GM21447 (cell line): ENCODE measurements at regions not wholly inside any gene's neighbourhood (a gene's known extent, or its start where the extent isn't known, plus 50 kb on each side); places are given as distances from the start of the nearest gene placed in this dataset.

ENCODE experiments used
- ATAC-seq: cut with Tn5 transposase; IDR thresholded peaks from one replicate; pipeline ENCODE4 v1.9.1; 2021; ENCODE audit not compliant: unreplicated experiment

GRCh38 chr15:47577000-47577399 is 140.3 kb upstream of the SEMA6D start:
- no peak for ATAC-seq

GRCh38 chr15:47577461-47577860 is 139.8 kb upstream of the SEMA6D start:
- no peak for ATAC-seq

DNA sequence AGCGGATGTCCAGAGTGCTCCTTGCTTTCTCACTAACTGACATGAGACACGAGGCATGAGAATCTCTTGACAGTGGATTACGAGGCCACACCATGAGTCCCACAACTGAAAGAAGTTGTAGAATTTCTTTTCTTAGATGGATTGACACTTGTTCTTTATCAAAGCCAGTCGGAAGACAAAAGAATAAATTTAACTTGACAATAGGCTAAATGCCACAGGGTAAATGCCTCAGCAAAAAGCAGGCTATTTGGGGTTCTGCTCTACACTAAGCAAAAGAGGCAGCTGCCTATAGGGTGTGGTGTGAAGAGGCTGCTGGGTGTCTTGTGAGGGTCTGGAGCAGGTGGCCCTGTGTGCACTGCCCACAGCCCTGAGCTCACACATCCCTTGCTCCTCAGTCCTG is 135.1 kb upstream of the SEMA6D start:
- ATAC-seq = no peak

- no peak for ATAC-seq
These were observed 133.0 kb upstream of the SEMA6D start for GRCh38 chr15:47584316-47584715.

- no peak for ATAC-seq
These were observed 130.6 kb upstream of the SEMA6D start for GRCh38 chr15:47586653-47587224.

- no peak for ATAC-seq
These were observed 129.1 kb upstream of the SEMA6D start for GRCh38 chr15:47587940-47588802.

- ATAC-seq = no peak
These were observed 128.3 kb upstream of the SEMA6D start for GRCh38 chr15:47588958-47589357.

GRCh38 chr15:47598996-47599395 is 118.3 kb upstream of the SEMA6D start:
- no peak for ATAC-seq

GRCh38 chr15:47599806-47600205 is 117.5 kb upstream of the SEMA6D start:
- no peak for ATAC-seq

- no peak for ATAC-seq
These were observed 115.2 kb upstream of the SEMA6D start for GRCh38 chr15:47602121-47602520.

DNA sequence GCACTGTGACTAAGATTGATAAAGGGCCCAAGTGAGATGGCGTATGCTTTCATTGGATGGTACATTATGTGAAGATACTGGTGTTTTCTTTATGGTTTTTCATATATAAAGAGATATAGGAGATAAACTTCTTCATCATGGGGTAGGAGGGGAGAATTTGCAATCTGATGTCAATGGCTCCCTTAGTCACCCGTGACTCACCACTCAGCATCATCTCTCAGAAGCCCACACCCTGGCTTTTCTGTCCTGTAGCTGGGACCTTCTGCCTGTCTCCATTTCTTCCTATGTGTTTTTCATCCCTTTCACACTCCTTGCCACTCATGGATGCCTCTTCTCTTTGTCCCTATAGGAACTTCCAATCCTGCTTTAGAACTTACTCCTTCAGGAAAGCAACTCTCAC is 114.3 kb upstream of the SEMA6D start:
- no peak for ATAC-seq

- no peak for ATAC-seq
These were observed 109.6 kb upstream of the SEMA6D start for GRCh38 chr15:47607695-47608094.

DNA sequence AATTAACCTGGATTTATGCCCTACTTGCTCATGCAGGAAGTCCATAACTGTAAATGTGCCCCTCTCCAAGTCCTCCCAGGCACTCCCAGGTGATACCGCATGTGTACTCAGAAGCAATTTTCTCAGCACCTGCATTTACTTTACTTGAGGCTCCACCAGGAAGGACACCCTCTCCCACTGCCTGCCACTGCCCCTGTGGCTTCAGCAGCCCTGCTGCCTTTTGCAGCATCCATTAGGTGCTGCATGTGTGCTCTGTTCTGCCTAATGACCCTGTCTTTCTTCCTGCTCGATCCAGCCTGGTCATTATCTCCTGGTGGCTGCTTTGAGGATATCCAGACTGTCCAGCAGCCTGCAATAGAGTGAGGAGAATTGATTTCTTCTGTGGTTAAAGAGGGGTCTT is 107.6 kb upstream of the SEMA6D start:
- no peak for ATAC-seq

DNA sequence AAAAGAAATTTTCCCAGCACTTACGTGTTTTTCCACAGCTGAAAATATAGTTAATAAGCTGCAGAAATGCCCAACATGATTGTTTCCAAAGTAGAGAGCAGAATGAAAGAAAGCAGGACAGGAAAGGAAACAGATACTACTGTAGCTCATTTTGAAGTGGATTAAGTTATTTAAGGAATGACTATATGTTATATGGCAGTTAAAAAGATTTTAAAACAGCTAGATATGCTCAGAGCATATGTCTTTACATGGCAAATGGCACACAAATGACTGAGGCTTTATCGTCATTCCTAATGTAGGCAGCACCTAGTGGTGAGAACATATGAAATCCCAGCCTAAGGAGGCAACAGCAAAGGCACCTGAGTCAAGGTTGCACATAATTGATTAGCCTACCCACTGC is 106.6 kb upstream of the SEMA6D start:
- no peak for ATAC-seq

- no peak for ATAC-seq
These were observed 102.8 kb upstream of the SEMA6D start for GRCh38 chr15:47614360-47615011.

DNA sequence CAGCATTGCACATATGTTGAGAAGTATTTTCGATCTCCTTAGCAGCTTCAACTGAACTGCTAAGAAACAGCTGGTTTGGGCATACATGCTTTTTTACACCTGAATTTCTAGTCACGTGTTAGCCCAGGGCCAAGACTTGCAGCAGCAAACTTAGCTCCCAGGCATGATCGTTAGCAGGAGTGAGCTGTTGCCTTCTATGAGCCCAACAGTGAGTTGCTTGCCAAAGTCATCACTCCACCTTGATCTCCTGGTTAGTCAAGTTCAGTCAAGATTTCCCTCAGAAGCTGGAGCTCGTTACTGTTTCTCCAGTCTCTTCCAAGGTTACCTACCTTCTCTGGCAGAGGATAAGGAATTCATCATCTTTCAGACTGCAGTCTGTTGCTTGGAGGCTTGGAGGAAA is 100.4 kb upstream of the SEMA6D start:
- ATAC-seq = no peak

GRCh38 chr15:47618241-47618640 is 99.1 kb upstream of the SEMA6D start:
- no peak for ATAC-seq

DNA sequence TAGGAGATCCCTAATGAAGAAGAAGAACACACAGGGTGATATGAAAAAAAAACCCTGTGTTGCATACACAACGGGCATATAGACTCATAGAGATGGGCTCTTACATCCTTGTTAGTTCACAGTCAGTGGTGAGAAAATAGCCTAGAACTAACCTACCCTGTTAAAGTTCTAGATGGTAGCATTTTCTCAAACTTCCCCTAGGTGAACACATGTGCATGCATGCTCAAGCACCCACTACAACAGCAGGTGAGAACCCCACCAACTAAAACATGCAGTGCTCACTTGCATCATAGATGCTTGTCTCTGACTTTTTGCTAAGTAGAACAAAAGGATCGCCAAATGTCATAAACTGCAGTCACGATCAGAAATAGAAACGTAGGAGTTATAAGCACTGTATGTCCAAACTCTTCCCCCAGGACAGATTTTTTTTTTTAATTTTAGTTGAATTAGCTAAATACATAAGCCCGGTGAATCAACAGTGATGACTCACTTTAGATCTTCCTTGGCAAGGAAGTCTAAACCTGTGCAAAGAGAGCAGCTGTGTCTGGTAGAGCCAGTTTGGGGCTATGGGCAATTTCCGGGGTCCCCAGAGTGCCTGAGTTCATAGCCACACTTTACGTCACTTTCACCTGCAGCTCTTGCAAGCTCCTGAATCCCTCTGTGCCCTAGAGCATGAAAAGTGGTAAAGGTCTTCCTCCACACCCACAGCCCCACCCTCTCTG is 96.2 kb upstream of the SEMA6D start:
- ATAC-seq = no peak

DNA sequence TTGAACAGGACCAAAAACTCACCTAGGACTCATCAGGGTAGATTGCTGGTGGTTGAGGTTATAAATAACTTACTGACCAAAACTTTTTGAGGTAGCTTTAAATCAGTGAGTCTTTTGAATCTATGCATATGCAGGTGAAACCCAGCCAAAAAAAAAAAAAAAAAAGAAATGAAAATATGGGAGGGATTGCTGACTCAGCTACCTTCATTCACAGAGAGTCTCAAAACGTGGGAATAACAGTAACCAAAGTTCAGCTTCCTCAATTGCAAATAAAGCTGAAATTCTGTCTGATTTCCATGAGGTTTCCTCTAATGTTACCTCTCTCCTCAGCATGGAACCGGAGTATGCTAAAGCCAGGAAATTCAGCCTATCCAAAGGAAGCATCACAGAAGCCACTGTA is 95.2 kb upstream of the SEMA6D start:
- ATAC-seq = no peak

- no peak for ATAC-seq
These were observed 92.8 kb upstream of the SEMA6D start for GRCh38 chr15:47624503-47624902.

GRCh38 chr15:47639042-47639441 is 78.3 kb upstream of the SEMA6D start:
- no peak for ATAC-seq

DNA sequence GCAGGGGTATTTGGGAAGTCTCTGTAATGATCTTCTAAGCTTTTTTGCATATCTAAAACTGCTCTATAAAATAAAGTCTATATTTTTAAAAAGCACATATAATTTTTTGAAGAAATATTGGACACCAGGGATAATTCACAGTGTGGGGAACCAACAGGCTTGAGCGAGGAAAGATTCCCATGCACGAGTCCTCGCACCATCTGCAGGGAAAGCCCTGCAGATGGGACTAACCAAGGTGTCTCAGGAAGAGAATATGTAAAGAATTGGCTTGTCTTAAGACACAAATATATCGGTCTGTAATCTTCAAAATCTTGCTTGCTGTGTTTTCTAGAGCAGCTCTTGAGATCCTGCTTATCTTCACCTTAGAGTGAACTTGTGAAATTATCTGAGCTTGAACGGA is 77.2 kb upstream of the SEMA6D start:
- no peak for ATAC-seq
